NCI-H2029 (cell line): ENCODE measurements at regions not wholly inside any gene's neighbourhood (a gene's known extent, or its start where the extent isn't known, plus 50 kb on each side); places are given as distances from the start of the nearest gene placed in this dataset.
"Not testable (repeated sequence)": the region's sequence is repeated elsewhere in the genome, so short reads cannot be mapped to it uniquely, and the experiment has no call there.

Experiments used
- DNase-seq: peaks from one replicate; lab custom pipeline; 2025; lab: John Stamatoyannopoulos, UW

DNA sequence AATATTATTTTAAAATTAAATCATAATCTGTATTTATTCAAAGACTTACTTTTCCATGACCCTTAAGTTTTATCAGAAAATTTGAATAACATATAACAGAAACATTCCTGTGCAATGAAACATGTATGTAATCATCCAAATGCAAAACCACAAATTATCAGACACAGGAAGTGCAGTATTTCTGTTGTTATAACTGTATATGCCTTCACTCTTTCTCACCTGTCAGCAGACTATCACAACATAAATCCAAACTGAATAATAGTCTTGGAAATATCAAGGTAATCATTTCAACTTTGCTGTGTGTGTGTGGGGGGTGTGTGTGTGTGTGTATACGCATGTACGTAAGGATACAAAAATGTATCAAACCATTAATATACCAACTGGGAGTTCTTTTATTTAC is 285.9 kb downstream of the SLC7A11 start:
- DNase-seq: no peak

DNA sequence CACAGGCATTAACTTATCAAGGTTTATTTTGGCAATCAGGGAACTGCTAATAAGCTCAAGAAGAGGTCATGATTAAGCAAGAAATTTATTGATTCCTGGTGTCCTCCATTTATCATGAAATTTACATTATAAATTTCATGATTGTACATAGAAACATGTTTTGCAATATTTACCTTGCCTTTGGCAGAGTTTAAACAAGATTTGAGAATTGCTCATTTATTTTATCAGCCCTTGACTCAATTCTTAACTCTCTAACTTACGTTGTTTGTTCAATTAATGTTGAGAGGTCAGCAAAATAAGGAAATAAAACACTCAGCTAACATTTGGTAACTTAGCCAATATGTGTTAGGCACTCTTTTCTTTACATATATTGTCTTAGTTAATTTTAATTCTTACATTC is 286.6 kb downstream of the SLC7A11 start:
- no peak for DNase-seq

DNA sequence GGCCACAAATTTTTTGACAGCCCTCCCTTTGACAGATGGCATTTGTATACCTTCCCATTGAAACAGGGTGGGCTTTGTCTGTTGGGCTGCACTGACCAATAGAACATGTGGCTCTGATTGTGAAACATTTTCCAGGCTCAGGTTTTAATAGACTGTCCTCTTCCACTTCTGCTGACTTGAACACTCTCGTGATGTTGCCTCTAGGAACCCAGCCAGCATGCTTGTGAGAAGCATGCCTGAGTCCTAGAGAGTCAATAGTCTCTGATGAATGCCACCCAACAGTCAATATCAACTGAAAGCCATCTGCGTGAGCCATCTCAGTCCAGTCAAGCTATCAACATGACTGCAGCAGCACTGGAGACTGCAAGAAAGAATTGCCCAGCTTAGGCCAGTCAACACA is 290.0 kb downstream of the SLC7A11 start:
- no peak for DNase-seq

DNA sequence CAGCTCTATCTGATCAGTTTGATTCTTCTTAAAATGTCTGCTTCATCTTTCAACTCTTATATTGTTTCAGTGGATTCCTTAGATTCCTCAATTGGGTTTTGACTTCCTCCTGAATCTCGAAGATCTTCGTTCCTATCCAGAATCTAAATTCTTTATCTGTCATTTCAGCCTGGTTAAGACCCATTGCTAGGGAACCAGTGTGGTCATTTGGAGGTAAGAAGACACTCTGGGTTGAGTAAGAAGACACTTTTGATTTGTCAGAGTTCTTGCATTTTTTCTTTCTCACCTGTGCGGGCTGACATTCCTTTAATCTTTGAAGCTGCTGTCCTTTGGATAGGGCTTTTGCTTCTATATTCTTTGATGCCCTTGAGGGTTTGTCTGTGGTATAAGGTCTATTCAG is 291.9 kb downstream of the SLC7A11 start:
- DNase-seq: no peak

DNA sequence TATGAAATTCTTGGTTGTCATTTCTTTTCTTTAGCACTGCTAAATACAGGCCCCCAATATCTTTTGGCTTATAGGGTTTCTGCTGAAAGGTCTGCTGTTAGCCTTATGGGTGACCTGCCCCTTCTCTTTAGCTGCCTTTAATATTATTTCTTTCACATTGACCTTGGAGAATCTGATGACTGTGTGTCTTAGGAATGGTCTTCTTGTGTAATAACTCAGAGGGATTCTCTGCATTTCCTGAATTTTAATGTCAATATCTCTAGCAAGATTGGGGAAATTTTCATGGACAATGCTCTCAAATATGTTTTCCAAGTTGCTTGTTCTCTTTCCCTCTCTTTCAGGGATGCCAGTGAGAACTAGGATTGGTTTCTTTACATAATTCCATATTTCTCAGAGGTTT is 292.4 kb downstream of the SLC7A11 start:
- DNase-seq: no peak

DNA sequence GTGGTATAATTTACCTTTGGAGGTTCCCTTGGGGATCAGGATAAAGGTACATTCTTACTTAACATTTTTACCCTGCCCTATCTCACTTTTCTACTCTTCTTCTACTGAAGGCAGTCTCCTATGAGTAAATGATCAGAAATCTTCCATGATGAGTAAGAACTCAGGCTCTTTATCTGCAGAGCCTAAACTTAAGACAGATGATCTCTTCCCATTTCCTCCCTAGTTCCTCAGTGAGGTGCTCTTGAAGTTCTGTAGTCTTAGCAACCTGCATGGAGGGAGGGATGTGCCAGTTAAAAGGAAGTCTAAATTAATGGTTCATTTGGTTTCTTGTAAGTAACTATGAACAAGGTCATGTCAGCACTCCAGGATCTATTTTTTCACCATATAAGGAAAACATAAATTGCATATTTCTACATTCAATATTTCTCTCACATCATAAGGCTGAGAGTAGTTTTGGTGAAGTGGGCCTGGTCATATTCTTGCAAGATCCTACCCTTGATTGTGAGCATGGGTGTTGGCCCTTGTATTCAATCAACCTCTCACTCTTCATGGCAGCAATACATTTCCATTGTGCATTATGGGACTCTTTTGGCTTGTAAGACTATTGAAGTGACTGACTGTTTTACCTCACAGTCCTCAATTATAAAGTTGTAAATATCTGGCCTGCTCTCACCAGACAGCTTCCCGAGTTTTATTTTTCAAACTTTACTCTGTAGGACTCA is 295.5 kb downstream of the SLC7A11 start:
- no peak for DNase-seq

DNA sequence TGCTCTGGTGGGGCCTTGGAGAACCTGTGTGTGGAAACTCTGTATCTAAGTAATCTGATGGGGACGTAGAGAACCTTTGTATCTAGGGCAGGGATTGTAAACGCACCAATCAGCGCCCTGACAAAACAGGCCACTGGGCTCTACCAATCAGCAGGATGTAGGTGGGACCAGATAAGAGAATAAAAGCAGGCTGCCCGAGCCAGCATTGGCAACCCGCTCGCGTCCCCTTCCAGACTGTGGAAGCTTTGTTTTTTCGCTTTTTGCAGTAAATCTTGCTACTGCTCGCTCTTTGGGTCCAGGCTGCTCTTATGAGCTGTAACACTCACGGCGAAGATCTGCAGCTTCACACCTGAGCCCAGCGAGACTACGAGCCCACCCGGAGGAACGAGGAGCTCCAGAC is 299.3 kb downstream of the SLC7A11 start:
- DNase-seq: not testable (repeated sequence)

DNA sequence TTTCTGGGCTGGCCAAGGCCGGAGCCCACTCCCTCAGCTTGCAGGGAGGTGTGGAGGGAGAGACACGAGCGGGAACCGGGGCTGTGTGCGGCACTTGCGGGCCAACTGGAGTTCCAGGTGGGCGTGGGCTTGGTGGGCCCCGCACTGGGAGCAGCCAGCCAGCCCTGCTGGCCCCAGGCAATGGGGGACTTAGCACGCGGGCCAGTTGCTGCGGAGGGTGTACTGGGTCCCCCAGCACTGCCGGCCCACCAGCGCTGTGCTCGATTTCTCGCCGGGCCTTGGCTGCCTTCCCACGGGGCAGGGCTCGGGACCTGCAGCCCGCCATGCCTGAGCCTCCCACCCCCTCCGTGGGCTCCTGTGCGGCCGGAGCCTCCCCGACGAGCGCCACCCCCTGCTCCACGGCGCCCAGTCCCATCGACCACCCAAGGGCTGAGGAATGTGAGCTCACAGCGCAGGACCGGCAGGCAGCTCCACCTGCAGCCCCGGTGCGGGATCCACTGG is 300.1 kb downstream of the SLC7A11 start:
- not testable (repeated sequence) for DNase-seq

DNA sequence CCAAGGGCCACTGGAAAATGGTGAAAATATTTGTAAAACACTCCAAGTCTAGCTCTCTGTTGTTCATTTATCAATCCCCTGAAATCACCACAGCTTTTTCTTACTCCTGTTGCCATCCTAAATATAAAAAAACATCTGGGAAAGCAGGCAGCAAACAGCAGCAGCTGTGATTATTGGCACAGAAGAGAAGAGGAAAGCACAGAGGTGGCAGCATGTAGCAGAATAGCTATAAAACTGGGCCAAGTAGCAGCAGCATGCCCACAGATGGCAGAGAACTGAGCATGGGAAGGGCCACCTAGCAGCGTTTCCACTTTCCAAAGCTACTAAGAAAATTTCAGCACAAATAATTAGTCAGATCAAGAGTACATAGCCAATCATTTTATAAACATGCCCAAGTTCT is 307.2 kb downstream of the SLC7A11 start:
- DNase-seq: no peak

DNA sequence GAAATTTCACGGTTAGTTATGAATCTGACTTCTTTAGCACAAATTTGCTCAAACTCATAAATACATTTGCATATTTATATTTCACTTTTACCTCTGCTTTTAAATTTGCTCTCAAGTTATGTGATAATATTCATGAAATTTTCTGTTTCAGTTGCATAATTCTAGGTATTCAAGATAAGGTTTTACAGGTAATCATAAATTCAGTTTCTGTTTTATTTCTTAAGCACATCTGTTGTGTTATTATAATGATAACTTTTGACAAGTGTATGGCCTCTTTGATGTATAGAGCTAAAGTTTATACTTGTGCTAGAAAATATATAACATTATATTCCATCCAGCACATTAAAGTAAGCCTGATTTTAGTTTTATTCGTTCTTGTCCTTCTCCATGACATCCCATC is 308.1 kb downstream of the SLC7A11 start:
- no peak for DNase-seq

DNA sequence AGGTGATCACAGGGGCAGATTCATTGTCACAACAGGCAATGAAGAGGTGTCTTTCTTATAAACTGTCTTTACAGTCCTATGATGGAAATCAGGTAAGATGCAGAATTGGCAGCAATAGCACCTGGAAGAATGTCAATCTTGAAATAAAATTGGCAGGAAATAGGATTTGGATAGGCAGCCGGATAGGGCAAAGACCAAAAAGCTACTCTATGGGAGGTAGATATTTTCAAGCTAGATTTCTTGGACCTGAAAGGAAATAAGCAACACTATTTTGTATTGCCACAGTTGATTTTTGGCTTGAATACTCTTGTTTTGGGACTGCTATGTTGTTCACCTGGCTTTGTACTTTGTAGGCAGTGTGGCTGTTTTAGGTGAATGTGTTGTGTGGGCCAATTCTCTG is 314.2 kb downstream of the SLC7A11 start:
- no peak for DNase-seq

DNA sequence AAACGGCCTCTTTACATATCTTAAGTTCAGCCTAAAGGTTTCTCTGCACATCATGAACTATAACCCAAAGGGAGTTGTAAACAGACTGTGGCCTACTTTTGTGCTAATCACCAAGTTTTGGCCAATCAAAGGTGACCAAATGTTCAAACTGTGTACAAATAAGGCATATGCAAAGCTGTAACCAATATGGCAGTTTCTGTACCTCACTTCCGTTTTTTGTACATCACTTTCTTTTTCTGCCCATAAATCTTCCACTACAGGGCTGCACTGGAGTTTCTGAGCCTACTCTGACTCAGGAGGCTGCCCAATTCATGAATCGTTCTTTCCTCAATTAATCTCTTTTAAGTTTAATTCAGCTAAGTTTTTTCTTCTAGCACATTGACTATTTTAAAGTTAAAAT is 318.7 kb downstream of the SLC7A11 start:
- no peak for DNase-seq

DNA sequence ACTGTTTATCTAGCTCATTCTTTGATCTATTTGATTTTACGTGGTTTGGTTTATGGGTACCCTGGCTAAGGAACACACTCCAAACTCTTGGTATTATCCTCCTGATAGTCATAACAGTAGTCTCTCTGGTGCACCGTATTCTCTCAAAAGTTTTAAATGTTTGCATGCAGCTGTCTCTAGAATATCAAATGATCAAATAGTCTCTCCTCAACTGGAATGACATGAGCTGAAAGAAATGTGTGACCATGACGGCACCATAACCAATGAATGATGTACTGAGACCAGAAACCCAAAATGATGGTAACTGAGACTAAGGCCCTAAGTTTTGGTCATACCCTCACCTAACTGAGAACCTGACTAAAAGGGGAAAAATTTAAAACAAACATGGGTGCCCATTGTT is 319.4 kb downstream of the SLC7A11 start:
- no peak for DNase-seq

DNA sequence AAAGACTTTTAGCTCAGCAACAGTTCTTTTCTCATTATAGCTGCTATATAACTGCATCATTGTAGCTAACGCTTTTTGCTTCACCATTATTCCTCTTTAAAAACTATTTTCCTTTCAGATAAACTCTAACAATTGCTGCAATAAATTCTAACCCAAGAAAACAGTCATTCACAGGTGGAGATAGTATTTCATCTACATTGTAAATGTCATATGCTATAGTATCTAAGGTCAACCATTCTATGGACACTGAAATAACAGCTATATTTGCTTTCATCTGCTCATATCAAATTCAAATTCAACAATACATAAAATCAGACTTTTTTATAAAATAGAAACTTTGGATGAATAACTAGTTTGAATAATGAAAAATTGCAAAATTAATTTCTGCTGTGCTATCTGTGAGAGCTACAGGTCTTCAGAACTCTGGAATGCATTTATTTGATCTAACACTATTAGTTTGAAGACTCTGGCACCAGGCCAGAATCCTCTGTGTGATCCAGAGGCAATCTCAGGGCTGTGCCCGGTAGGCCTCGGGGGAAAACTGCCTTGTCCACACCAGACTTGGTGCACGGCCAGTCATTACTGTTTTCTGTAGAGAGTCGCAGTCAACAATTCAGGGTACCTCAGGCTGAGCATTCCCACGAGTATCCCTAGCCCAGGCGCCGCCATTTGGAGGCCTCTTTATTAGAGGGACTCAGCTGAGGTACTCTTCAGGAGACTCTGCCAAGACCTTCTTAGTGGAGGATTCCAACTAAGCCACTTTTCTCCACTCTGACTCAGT is 332.4 kb downstream of the SLC7A11 start:
- DNase-seq: peak; percentile 33

DNA sequence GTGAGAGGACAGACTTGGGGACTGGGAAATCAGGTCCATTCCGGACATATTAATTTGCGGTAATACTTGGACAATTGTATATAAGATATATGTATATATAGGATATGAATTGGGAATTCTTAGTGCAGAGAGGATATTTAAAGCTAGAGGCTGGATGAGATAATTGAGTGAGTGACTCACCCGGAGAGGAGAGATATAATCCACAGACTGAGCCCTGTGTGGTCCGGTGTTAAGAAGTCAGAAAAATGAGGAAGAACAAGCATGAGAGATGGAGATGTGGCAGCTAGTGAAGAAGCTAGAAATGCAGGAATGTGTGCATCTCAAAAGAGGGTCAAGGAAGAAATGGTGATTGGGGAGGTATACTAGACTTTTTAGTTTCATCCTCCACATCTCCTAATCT is 336.2 kb downstream of the SLC7A11 start:
- DNase-seq: no peak

DNA sequence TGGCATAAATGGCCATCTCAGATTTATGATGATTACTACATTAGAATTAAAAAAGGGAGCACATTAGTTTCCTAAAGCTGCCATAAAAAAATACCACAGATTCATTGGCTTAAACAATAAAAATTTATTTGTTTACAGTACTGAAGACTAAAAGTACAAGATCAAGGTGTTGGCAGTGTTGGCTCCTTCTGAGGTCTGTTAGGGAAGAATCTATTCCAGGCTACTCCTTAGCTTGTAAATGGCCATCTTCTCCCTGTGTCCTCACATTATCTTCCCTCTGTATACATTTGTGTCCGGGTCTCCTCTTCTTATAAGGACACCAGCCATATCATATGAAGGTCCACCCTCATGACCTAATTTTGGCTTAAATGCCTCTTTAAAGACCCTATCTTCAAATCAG is 341.0 kb downstream of the SLC7A11 start:
- no peak for DNase-seq

DNA sequence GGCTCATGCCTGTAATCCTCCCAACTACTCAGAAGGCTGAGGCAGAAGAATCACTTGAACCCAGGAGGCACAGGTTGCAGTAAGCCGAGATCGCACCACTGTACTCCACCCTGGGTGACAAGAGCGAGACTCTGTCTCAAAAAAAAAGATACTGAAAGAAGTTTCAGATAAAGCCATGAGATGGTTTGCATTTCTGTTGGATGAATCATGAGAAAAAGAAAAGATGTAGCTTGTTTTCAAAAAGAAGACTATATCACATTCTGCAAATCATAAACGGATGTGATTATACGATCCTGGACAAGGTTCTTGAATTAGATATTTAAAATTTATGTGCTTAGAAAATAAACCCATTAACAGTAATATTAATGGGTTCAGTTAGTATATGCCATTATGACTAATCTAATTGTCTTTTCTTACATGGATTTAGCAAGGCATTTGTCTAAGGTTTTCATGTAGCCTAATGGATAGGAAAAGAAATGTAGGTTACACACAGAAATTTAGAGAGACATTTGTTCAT is 345.9 kb downstream of the SLC7A11 start:
- DNase-seq: no peak

DNA sequence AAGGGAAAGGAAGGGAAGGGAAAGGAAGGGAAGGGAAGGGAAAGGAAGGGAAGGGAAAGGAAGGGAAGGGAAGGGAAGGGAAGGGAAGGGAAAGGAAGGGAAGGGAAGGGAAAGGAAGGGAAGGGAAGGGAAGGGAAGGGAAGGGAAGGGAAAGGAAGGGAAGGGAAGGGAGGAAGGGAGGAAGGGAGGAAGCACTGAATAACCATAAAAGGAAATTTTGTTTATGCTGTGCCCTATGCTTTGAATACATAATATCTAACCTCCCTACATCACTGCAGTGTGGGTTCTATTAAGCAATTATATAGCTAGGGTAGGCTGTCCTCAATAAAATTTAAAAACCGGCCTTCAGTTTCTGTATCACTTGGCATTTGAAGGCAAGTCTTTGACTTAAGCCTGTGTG is 346.6 kb downstream of the SLC7A11 start:
- not testable (repeated sequence) for DNase-seq

DNA sequence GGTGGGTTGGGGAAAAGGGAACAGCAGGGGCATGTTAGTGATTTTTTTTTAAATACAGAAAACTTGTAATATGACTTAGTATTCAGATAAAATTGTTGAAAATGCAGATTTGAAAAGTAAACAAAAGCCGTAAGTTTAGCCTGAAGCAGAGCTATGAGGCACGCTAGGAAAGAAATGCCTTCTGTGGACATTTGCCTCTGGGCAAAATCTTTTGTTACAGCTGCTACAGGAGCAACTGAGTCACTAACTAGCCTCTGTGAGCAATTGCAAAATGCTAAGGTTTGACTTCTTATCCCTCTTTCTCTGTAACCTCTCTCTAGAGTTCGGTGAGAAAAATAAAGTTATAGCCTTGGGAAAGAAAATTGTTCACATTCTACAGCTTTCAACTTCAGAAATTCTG is 350.0 kb downstream of the SLC7A11 start:
- DNase-seq: no peak

DNA sequence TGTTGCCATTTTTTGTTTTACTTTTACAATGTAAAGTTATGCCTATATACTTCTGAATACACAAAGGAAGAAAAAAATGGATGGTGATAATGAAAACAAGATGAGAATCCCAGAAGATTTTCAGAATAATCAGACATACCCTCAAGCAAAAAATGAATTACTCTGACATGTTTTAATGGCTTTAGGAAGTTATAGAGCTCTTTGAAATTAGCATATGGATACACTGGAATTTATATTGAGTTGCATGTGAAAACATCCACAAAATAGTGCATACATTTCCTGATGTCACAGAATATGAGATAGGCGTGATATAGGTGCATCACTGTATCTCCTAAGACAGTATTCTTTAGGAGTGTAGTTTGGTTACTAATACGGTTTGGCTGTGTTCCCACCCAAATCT is 351.3 kb downstream of the SLC7A11 start:
- DNase-seq: no peak

DNA sequence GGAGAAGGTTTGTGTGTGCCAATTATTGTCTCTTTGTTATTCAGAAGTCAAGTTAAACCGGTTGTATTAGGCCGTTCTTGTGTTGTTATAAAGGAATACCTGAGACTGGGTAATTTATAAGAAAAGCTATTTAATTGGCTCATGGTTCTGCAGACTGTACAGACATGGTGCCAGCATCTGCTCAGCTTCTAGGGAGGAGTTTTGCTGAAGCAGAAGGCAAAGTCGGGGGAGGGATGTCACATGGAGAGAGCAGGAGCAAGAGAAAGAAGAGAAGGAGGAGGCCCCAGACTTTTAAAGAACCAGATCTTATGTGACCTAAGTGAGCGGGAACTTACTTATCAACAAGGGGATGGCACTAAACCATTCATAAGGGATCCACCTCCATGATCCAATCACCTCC is 349.3 kb upstream of the PCDH18 start:
- no peak for DNase-seq

DNA sequence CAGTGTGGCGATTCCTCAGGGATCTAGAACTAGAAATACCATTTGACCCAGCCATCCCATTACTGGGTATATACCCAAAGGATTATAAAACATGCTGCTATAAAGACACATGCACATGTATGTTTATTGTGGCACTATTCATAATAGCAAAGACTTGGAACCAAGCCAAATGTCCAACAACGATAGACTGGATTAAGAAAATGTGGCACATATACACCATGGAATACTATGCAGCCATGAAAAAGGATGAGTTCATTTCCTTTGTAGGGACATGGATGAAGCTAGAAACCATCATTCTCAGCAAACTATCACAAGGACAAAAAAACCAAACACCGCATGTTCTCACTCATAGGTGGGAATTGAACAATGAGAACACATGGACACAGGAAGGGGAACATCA is 335.8 kb upstream of the PCDH18 start:
- not testable (repeated sequence) for DNase-seq

DNA sequence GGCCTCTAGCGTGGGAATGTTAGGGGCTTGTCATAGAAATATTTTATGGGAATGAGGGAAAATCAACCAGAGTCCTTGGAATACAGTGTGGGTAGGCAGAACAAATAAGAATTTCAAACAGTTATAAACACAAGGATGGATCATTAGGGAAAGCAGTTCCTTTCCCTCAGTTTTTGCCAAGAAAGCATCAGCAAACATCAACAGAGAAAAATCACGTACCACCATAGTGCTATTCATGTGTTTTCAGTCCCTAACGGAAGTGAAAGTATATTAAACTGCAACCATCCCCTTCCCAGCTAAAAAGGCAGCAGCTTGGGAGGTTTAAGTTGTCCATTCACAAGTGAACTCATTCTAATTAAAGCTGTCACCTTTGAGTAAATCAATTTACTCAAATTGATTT is 334.4 kb upstream of the PCDH18 start:
- DNase-seq: no peak
